K562 (cell line): ENCODE measurements at regions not wholly inside any gene's neighbourhood (a gene's known extent, or its start where the extent isn't known, plus 50 kb on each side); places are given as distances from the start of the nearest gene placed in this dataset.

Experiments used
- ATF1 ChIP-seq, 2 experiments: fragments of 450-650 bp in 1 of 2; IDR thresholded peaks; 2 replicates each; pipeline ENCODE4 v1.6.1; 2016; ENCODE audit warnings: missing compliant biosample characterization in 1 of 2, missing genetic modification characterization in 1 of 2
- BACH1 ChIP-seq: fragments of 200-800 bp; sonication (Bioruptor generic); IDR thresholded peaks from 2 replicates; pipeline ENCODE4 v1.6.1; 2016; ENCODE audit warnings: missing genetic modification characterization, missing compliant biosample characterization
- GATAD2B ChIP-seq: fragments of 450-650 bp; IDR thresholded peaks from 2 replicates; pipeline ENCODE4 v1.6.1; 2017; ENCODE audit warnings: mild to moderate bottlenecking, borderline replicate concordance
- KAT8 ChIP-seq: fragments of 450-650 bp; IDR thresholded peaks from 2 replicates; pipeline ENCODE4 v1.6.1; 2016; ENCODE audit warnings: low read depth, mild to moderate bottlenecking
- PHF20 ChIP-seq: fragments of 450-650 bp; IDR thresholded peaks from 2 replicates; pipeline ENCODE4 v1.6.1; 2018; ENCODE audit not compliant: partially characterized antibody
- PHF8 ChIP-seq: fragments of 200-600 bp; sonication (generic); IDR thresholded peaks from 2 replicates; pipeline ENCODE4 v1.6.1; 2012; ENCODE audit warnings: mixed run types, mild to moderate bottlenecking, inconsistent platforms, low read length, moderate library complexity, borderline replicate concordance
- POLR2A ChIP-seq: fragments of 450-650 bp; conservative IDR thresholded peaks from 2 replicates; pipeline ENCODE4 v1.6.1; 2016
- PTBP1 ChIP-seq: fragments of 200-400 bp; formaldehyde crosslinking; IDR thresholded peaks from 2 replicates; pipeline ENCODE4 v1.6.1; 2017; ENCODE audit warnings: low read depth, low read length
- RBM39 ChIP-seq: fragments of 200-400 bp; formaldehyde crosslinking; optimal IDR thresholded peaks from 2 replicates; pipeline ENCODE3; 2018; ENCODE audit warnings: low read depth, low read length
- TF ChIP-seq, protein P1 (sequence below), 3 experiments: IDR thresholded peaks in 2 of 3; conservative IDR thresholded peaks in 1 of 3; 2 replicates each; pipeline ENCODE4 v1.5.1; 2011 to 2012; ENCODE audit warnings: low read length in 3 of 3, mild to moderate bottlenecking in 3 of 3, control low read depth in 2 of 3, improper control_type of control experiment in 1 of 3, inconsistent platforms in 1 of 3, low read depth in 1 of 3, mixed read lengths in 1 of 3, moderate library complexity in 1 of 3; ENCODE audit not compliant: insufficient read depth in 2 of 3
- TF ChIP-seq, protein P2 (sequence below): fragments of 250-450 bp; sonication (Bioruptor Pico); IDR thresholded peaks from 2 replicates; pipeline ENCODE4 v1.8.0; 2021; ENCODE audit warnings: moderate library complexity, mild to moderate bottlenecking, inconsistent platforms

DNA sequence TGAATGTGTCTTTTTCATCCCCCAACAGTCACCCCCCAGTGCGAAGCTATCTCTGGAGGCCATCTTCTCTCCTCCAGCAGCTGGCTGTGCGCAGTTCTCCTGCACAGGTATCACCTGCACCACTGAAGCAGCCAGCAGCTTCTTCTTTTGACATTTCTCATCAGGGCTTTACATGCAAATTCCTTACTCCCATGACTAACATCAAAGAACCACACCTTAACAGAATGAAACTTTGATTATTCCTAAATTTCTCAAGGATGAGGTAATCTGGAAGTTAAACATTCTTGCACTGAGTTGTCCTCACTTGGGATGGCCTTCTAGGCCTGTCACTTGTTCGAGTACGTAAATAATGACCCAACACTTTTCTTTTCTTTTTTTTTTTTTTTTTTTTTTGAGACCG is 291.6 kb upstream of the HSFY2 start:
- TF ChIP-seq, protein P1, sequence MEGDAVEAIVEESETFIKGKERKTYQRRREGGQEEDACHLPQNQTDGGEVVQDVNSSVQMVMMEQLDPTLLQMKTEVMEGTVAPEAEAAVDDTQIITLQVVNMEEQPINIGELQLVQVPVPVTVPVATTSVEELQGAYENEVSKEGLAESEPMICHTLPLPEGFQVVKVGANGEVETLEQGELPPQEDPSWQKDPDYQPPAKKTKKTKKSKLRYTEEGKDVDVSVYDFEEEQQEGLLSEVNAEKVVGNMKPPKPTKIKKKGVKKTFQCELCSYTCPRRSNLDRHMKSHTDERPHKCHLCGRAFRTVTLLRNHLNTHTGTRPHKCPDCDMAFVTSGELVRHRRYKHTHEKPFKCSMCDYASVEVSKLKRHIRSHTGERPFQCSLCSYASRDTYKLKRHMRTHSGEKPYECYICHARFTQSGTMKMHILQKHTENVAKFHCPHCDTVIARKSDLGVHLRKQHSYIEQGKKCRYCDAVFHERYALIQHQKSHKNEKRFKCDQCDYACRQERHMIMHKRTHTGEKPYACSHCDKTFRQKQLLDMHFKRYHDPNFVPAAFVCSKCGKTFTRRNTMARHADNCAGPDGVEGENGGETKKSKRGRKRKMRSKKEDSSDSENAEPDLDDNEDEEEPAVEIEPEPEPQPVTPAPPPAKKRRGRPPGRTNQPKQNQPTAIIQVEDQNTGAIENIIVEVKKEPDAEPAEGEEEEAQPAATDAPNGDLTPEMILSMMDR (IDR thresholded peaks at IDR 0.05 in 2 of 3, conservative IDR thresholded peaks at IDR 0.05 in 1 of 3; ENCODE audit: insufficient read depth in 2 of 3, low read depth in 1 of 3, low read length in 3 of 3), result no peak
- TF ChIP-seq PHF8 (no peak), PTBP1 (no peak), POLR2A (no peak), KAT8 (no peak), GATAD2B (no peak), BACH1 (no peak), ATF1 (CRISPR knock-in tag; IDR thresholded peaks at IDR 0.05) (no peak), ATF1 (tag; IDR thresholded peaks at IDR 0.05) (no peak), RBM39 (no peak), PHF20 (no peak)
- TF ChIP-seq, protein P2, sequence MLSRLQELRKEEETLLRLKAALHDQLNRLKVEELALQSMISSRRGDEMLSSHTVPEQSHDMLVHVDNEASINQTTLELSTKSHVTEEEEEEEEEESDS (CRISPR knock-in tag), result no peak
